GM12878 (cell line): ENCODE measurements at regions not wholly inside any gene's neighbourhood (a gene's known extent, or its start where the extent isn't known, plus 50 kb on each side); places are given as distances from the start of the nearest gene placed in this dataset.

Experiments used
- ATAC-seq: fragments of 200-7000 bp; cut with Tn5 transposase; 3 replicates; pipeline ENCODE4 v1.9.1; 2020; ENCODE audit warnings: mild to moderate bottlenecking, moderate library complexity
- BruUV-seq: library from RNA; stranded (reverse); fragments of 400-500 nt; replicated peaks from 2 replicates; lab custom pipeline; 2021; lab: Mats Ljungman, UMichigan
- CTCF ChIA-PET: fragments of 300-600 bp; sonication (Branson Sonifier 250); formaldehyde crosslinking; extraction: SDS; loops from one replicate; lab custom pipeline; 2021; ENCODE audit warnings: inconsistent platforms; lab: Yijun Ruan, JAX
- POLR2A ChIA-PET: fragments of 350-600 bp; formaldehyde crosslinking; extraction: SDS; loops from one replicate; lab custom pipeline; 2021; ENCODE audit warnings: inconsistent platforms; lab: Charles Lee
- RAD21 ChIA-PET: fragments of 300-600 bp; sonication (Branson Sonifier 250); formaldehyde crosslinking; loops from one replicate; lab custom pipeline; 2023; ENCODE audit warnings: antibody characterized with exemption; ENCODE audit not compliant: unreplicated experiment; lab: Charles Lee
- SMC1A ChIA-PET: fragments of 300-600 bp; sonication (Branson Sonifier 250); formaldehyde crosslinking; loops from one replicate; lab custom pipeline; 2023; ENCODE audit not compliant: unreplicated experiment, uncharacterized antibody; lab: Charles Lee
- DNase-seq: peaks from one replicate; pipeline ENCODE4 v3.0.0-alpha.2; 2011; ENCODE audit warnings: low read depth, low spot score
- FAIRE-seq: peaks from 3 replicates; lab custom pipeline; 2011; peaks lifted over from hg19 to GRCh38; lab: Jason Lieb, UNC
- H2AFZ ChIP-seq: 2 replicates; pipeline ENCODE4 v1.6.0; 2011; ENCODE audit warnings: low read depth, low read length, control low read depth; ENCODE audit not compliant: control insufficient read depth
- H3K27ac ChIP-seq: 2 replicates; pipeline ENCODE4 v1.5.1; 2011; ENCODE audit warnings: control low read depth; ENCODE audit not compliant: control insufficient read depth, insufficient read depth
- H3K27me3 ChIP-seq, 2 experiments: replicated peaks in 1 of 2; 2 replicates each; pipeline versions ENCODE4 v1.6.0 to v1.6.1; 2011; ENCODE audit warnings: low read length in 1 of 2; ENCODE audit not compliant: control insufficient read depth in 2 of 2, insufficient read depth in 2 of 2
- H3K36me3 ChIP-seq, 2 experiments: 2 replicates each; pipeline ENCODE4 v1.5.1; 2011; ENCODE audit warnings: low read length in 1 of 2; ENCODE audit not compliant: control insufficient read depth in 2 of 2, insufficient read depth in 2 of 2
- H3K4me1 ChIP-seq: 2 replicates; pipeline ENCODE4 v1.6.1; 2011; ENCODE audit warnings: mild to moderate bottlenecking, low read length, moderate library complexity, mixed read lengths; ENCODE audit not compliant: control insufficient read depth, insufficient read depth
- H3K4me2 ChIP-seq: 2 replicates; pipeline ENCODE4 v1.6.0; 2011; ENCODE audit warnings: control low read depth; ENCODE audit not compliant: control insufficient read depth, insufficient read depth
- H3K4me3 ChIP-seq: fragments of 200-600 bp; sonication (generic); 2 replicates; pipeline ENCODE4 v1.5.1; 2016
- H3K79me2 ChIP-seq: 2 replicates; pipeline ENCODE4 v1.6.0; 2011; ENCODE audit warnings: low read length; ENCODE audit not compliant: control insufficient read depth, insufficient read depth
- H3K9ac ChIP-seq: 2 replicates; pipeline ENCODE4 v1.8.0; 2011; ENCODE audit warnings: low read length, control low read depth, mixed read lengths; ENCODE audit not compliant: control insufficient read depth, insufficient read depth
- H3K9me3 ChIP-seq: replicated peaks from 3 replicates; pipeline ENCODE4 v1.5.1; 2011; ENCODE audit warnings: mild to moderate bottlenecking, low read length; ENCODE audit not compliant: control insufficient read depth, insufficient read depth
- H4K20me1 ChIP-seq: 2 replicates; pipeline ENCODE4 v1.6.0; 2011; ENCODE audit not compliant: control insufficient read depth, insufficient read depth
- BCL11A ChIP-seq: IDR thresholded peaks from 2 replicates; pipeline ENCODE4 v1.6.1; 2011; ENCODE audit warnings: low read depth, low read length
- ETV6 ChIP-seq, 2 experiments: fragments of 450-650 bp in 1 of 2; IDR thresholded peaks in 1 of 2; conservative IDR thresholded peaks in 1 of 2; 2 replicates each; pipeline ENCODE4 v1.6.1; 2014; ENCODE audit warnings: antibody characterized with exemption in 1 of 2, borderline replicate concordance in 1 of 2, low read depth in 1 of 2, mild to moderate bottlenecking in 1 of 2, moderate library complexity in 1 of 2
- HCFC1 ChIP-seq: fragments of 150-350 bp; IDR thresholded peaks from 2 replicates; pipeline ENCODE4 v1.6.1; 2014; ENCODE audit warnings: low read length
- HDAC6 ChIP-seq: fragments of 200-600 bp; sonication (generic); IDR thresholded peaks from one replicate; pipeline ENCODE4 v1.8.0; 2017; ENCODE audit warnings: antibody characterized with exemption; ENCODE audit not compliant: unreplicated experiment
- JUND ChIP-seq: IDR thresholded peaks from 2 replicates; pipeline ENCODE4 v1.6.1; 2012; ENCODE audit warnings: low read depth, mild to moderate bottlenecking, low read length, improper control_type of control experiment, moderate library complexity
- MEF2A ChIP-seq: IDR thresholded peaks from 2 replicates; pipeline ENCODE4 v1.6.1; 2011; ENCODE audit warnings: low read depth, mild to moderate bottlenecking, low read length, moderate library complexity; ENCODE audit not compliant: insufficient read depth
- NFYA ChIP-seq: IDR thresholded peaks from 2 replicates; pipeline ENCODE4 v1.6.1; 2011; ENCODE audit warnings: low read depth, mild to moderate bottlenecking, low read length, improper control_type of control experiment, borderline replicate concordance
- NR2C1 ChIP-seq: fragments of 450-650 bp; IDR thresholded peaks from 2 replicates; pipeline ENCODE4 v1.6.1; 2017; ENCODE audit warnings: antibody characterized with exemption, mild to moderate bottlenecking, moderate library complexity
- NR2C2 ChIP-seq: IDR thresholded peaks from 2 replicates; pipeline ENCODE4 v1.6.1; 2011; ENCODE audit warnings: borderline replicate concordance, low read depth; ENCODE audit not compliant: control insufficient read depth, insufficient read length
- POLR2A ChIP-seq: IDR thresholded peaks from 2 replicates; pipeline ENCODE4 v1.6.1; 2011; ENCODE audit warnings: low read depth, mild to moderate bottlenecking, low read length
- POLR2AphosphoS5 ChIP-seq: IDR thresholded peaks from 2 replicates; pipeline ENCODE4 v1.6.1; 2011; ENCODE audit warnings: mild to moderate bottlenecking, low read length, inconsistent platforms
- RFX5 ChIP-seq: IDR thresholded peaks from 2 replicates; pipeline ENCODE4 v1.6.1; 2011; ENCODE audit warnings: low read depth, low read length, improper control_type of control experiment
- SREBF2 ChIP-seq: IDR thresholded peaks from 2 replicates; pipeline ENCODE4 v1.6.1; 2012; ENCODE audit warnings: mild to moderate bottlenecking, low read length
- SUPT20H ChIP-seq: IDR thresholded peaks from 2 replicates; pipeline ENCODE4 v1.6.1; 2011; ENCODE audit warnings: low read depth, mild to moderate bottlenecking, low read length, moderate library complexity, borderline replicate concordance; ENCODE audit not compliant: control insufficient read depth
- SUZ12 ChIP-seq: fragments of 200-600 bp; sonication (generic); IDR thresholded peaks from one replicate; pipeline ENCODE4 v1.6.1; 2018; ENCODE audit warnings: antibody characterized with exemption, mild to moderate bottlenecking; ENCODE audit not compliant: unreplicated experiment
- TAF1 ChIP-seq: IDR thresholded peaks from 2 replicates; pipeline ENCODE4 v1.6.1; 2011; ENCODE audit warnings: mild to moderate bottlenecking, low read depth, low read length, borderline replicate concordance
- WRNIP1 ChIP-seq: IDR thresholded peaks from 2 replicates; pipeline ENCODE4 v1.6.1; 2011; ENCODE audit warnings: low read depth, low read length, improper control_type of control experiment, borderline replicate concordance
- YY1 ChIP-seq: IDR thresholded peaks from 2 replicates; pipeline ENCODE4 v1.6.1; 2011; ENCODE audit warnings: low read depth, mild to moderate bottlenecking, low read length
- ZBED1 ChIP-seq: IDR thresholded peaks from 2 replicates; pipeline ENCODE4 v1.6.1; 2016; ENCODE audit warnings: borderline replicate concordance
- ZNF24 ChIP-seq: fragments of 450-650 bp; IDR thresholded peaks from 2 replicates; pipeline ENCODE4 v1.6.1; 2017; ENCODE audit warnings: antibody characterized with exemption, mild to moderate bottlenecking
- WGBS: methylation state at CpG from one replicate; pipeline ENCODE4 v1.1.6; 2016; ENCODE audit warnings: low lambda C conversion rate; ENCODE audit not compliant: insufficient replicate concordance, insufficient coverage; ENCODE audit errors: missing lambda C conversion rate; 5-methylcytosine and 5-hydroxymethylcytosine counted together
- in situ Hi-C: fragments of 300-500 bp; cut with MboI; formaldehyde crosslinking; loops from 9 replicates; pipeline ENCODE4 v1.14.3; 2018; ENCODE audit warnings: mixed read lengths
- intact Hi-C: fragments of 100-400 bp; cut with micrococcal nuclease; formaldehyde crosslinking; loops from one replicate; pipeline ENCODE4 v1.14.2; 2022; ENCODE audit not compliant: unreplicated experiment
- TF ChIP-seq, protein P1 (sequence below): IDR thresholded peaks from 2 replicates; pipeline ENCODE4 v1.6.1; 2012; ENCODE audit warnings: low read depth, low read length, improper control_type of control experiment
- TF ChIP-seq, protein P2 (sequence below): IDR thresholded peaks from 2 replicates; pipeline ENCODE4 v1.6.1; 2012; ENCODE audit warnings: low read depth, low read length, improper control_type of control experiment

DNA sequence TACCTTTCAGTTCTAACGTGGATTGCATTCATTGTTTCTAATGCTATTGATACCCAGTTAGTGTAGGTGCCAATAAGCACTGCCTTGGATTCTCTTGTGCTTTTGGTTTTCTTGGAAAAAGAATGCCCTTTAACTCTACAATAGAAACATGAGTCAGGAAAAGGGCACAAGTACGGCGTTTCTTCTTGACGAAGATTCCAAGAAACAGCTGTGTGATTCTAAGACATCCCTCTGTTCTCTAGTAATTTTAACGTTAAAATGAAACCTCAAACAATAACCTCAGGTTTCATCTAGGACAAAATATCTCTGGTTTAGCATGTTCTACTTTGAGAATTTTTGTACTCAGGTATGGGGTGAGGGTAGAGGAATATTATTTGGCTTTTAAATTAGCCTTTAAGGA is 540.5 kb upstream of the ATP11B start:
- in situ Hi-C loops: loop anchor here (10.0 kb wide), 1 partner anchor 548 kb away; no protein-coding TSS in a partner anchor
- POLR2A ChIA-PET: no interaction called here

DNA sequence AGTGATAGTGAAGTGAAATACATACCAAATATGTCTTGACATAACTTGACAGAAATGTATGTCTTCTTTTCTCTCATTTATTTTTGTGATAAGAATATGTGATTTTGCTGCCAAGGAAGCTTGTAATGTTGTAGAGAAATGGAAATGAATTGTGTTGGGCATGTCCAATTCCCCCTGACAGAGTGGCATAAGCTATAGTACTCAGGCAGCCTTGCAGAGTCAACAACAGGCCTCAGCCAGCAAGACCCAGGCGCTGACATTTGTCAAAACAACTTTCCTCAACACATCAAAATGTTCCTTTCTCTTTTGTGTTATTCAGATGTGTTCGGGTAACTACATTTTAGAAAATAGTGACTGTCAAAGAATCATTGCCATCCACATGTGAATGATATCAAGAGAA is 538.1 kb upstream of the ATP11B start:
- no peaks in the 10 kb centered on the region for H3K79me2 ChIP-seq
- SMC1A ChIA-PET: no interaction called here
- RAD21 ChIA-PET: no interaction called here
- H2AFZ ChIP-seq: no peak overlapping the region
- H3K9me3 ChIP-seq: no peaks in the 10 kb centered on the region
- no peaks in the 10 kb centered on the region for H4K20me1 ChIP-seq
- no peak overlapping the region for H3K4me3 ChIP-seq
- H3K9ac ChIP-seq: no peak overlapping the region
- ATAC-seq (no peak), DNase-seq (no peak), FAIRE-seq (no peak)
- CTCF ChIA-PET: no interaction called here
- in situ Hi-C loops (loop anchor here (10.0 kb wide), 1 partner anchor 550 kb away; no protein-coding TSS in a partner anchor), intact Hi-C loops (no loop called here)
- H3K27me3 ChIP-seq: no peaks in the 10 kb centered on the region; a peak in 2 of 4 replicates
- no peak overlapping the region for H3K4me2 ChIP-seq
- 8% methylated on average over 2 of the region's 2 CpGs for WGBS
- POLR2A ChIA-PET: no interaction called here
- no peaks in the 10 kb centered on the region for H3K4me1 ChIP-seq
- no peak overlapping the region for H3K27ac ChIP-seq
- no TSS peak for BruUV-seq
- no peaks in the 10 kb centered on the region for H3K36me3 ChIP-seq
- TF ChIP-seq SUZ12 (no peak), ZBED1 (no peak), NFYA (no peak), ZNF24 (no peak), RFX5 (no peak), ETV6 (conservative IDR thresholded peaks at IDR 0.05 in 1 of 2, IDR thresholded peaks at IDR 0.05 in 1 of 2; ENCODE audit: borderline replicate concordance in 1 of 2, low read depth in 1 of 2) (no peak), HCFC1 (no peak), YY1 (no peak), JUND (no peak), SREBF2 (no peak), BCL11A (no peak), NR2C1 (no peak), POLR2AphosphoS5 (no peak)
- TF ChIP-seq, protein P1, sequence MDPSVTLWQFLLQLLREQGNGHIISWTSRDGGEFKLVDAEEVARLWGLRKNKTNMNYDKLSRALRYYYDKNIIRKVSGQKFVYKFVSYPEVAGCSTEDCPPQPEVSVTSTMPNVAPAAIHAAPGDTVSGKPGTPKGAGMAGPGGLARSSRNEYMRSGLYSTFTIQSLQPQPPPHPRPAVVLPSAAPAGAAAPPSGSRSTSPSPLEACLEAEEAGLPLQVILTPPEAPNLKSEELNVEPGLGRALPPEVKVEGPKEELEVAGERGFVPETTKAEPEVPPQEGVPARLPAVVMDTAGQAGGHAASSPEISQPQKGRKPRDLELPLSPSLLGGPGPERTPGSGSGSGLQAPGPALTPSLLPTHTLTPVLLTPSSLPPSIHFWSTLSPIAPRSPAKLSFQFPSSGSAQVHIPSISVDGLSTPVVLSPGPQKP: no peak
- TF ChIP-seq, protein P2, sequence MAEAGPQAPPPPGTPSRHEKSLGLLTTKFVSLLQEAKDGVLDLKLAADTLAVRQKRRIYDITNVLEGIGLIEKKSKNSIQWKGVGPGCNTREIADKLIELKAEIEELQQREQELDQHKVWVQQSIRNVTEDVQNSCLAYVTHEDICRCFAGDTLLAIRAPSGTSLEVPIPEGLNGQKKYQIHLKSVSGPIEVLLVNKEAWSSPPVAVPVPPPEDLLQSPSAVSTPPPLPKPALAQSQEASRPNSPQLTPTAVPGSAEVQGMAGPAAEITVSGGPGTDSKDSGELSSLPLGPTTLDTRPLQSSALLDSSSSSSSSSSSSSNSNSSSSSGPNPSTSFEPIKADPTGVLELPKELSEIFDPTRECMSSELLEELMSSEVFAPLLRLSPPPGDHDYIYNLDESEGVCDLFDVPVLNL: no peak

More for the DNA sequence above, 540.5 kb upstream of the ATP11B start:
- SMC1A ChIA-PET: interaction anchor here (0.6 kb wide), 1 partner anchor 19 kb away, joined by 3 read pairs; no protein-coding TSS in a partner anchor
- DNase-seq: no peak
- no peaks in the 10 kb centered on the region for H3K9me3 ChIP-seq
- no peaks in the 10 kb centered on the region for H4K20me1 ChIP-seq
- ATAC-seq: no peak
- no peak overlapping the region for H3K4me3 ChIP-seq
- RAD21 ChIA-PET: no interaction called here
- no peaks in the 10 kb centered on the region for H3K79me2 ChIP-seq
- FAIRE-seq: no peak
- H3K9ac ChIP-seq: no peak overlapping the region
- 11% methylated on average over 5 of the region's 5 CpGs for WGBS
- H3K27ac ChIP-seq: no peak overlapping the region
- no peaks in the 10 kb centered on the region; a peak in 1 of 4 replicates for H3K27me3 ChIP-seq
- no peak for TF ChIP-seq TAF1
- no peak for TF ChIP-seq HDAC6
- TF ChIP-seq POLR2A: no peak
- TF ChIP-seq ZNF24: no peak
- TF ChIP-seq MEF2A: no peak
- no peak for TF ChIP-seq SUPT20H
- no peak for TF ChIP-seq WRNIP1
- no peak for TF ChIP-seq NR2C2
- H2AFZ ChIP-seq: no peak overlapping the region
- H3K36me3 ChIP-seq: no peaks in the 10 kb centered on the region
- no peaks in the 10 kb centered on the region for H3K4me1 ChIP-seq
- BruUV-seq: no TSS peak
- CTCF ChIA-PET: no interaction called here
- intact Hi-C loops: no loop called here
- no peak overlapping the region for H3K4me2 ChIP-seq
